ENCODE measurements at regions not wholly inside any gene's neighbourhood (a gene's known extent, or its start where the extent isn't known, plus 50 kb on each side); places are given as distances from the start of the nearest gene placed in this dataset.

GRCh38 chr1:66439031-66439740 is 94.8 kb upstream of the SGIP1 start:
- no peak for DNase-seq
- intact Hi-C loops (cut with DNase I): no loop called here
- Histone ChIP-seq H3K27ac (peak overlapping the region; percentile 0), H3K9ac (ENCODE audit: low read depth in 2 of 2, low read length in 2 of 2) (no peak overlapping the region), H3K27me3 (no peaks in the 10 kb centered on the region), H3K4me3 (no peak overlapping the region), H3K36me3 (no peaks in the 10 kb centered on the region), H3K4me1 (no peaks in the 10 kb centered on the region), H3K9me3 (no peaks in the 10 kb centered on the region)
- no peak for TF ChIP-seq CTCF (IDR thresholded peaks at IDR 0.05)

- Histone ChIP-seq H3K4me1 (no peaks in the 10 kb centered on the region), H3K9ac (ENCODE audit: low read depth in 2 of 2, low read length in 2 of 2) (no peak overlapping the region), H3K4me3 (no peak overlapping the region), H3K36me3 (no peaks in the 10 kb centered on the region), H3K27ac (no peak overlapping the region), H3K9me3 (no peaks in the 10 kb centered on the region), H3K27me3 (no peaks in the 10 kb centered on the region)
- TF ChIP-seq CTCF (IDR thresholded peaks at IDR 0.05): no peak
- DNase-seq: no peak
- intact Hi-C loops (cut with DNase I): no loop called here
Measured at GRCh38 chr1:66443793-66444192, 90.2 kb upstream of the SGIP1 start.

- no peaks in the 10 kb centered on the region for H3K36me3 ChIP-seq
- intact Hi-C loops (cut with DNase I): loop anchor here (5.0 kb wide), 1 partner anchor 487 kb away; no protein-coding TSS in a partner anchor
- no peak overlapping the region for H3K4me3 ChIP-seq
- H3K27me3 ChIP-seq: no peaks in the 10 kb centered on the region
- H3K9ac ChIP-seq (ENCODE audit: low read depth in 2 of 2, low read length in 2 of 2): peak overlapping the region in 1 of 2 donors; percentile 19
- no peak for TF ChIP-seq CTCF (IDR thresholded peaks at IDR 0.05)
- H3K9me3 ChIP-seq: no peaks in the 10 kb centered on the region
- H3K27ac ChIP-seq: no peak overlapping the region
- no peaks in the 10 kb centered on the region for H3K4me1 ChIP-seq
- no peak for DNase-seq
Measured at GRCh38 chr1:66444438-66445265, 89.3 kb upstream of the SGIP1 start.

GRCh38 chr1:66445492-66446181 is 88.3 kb upstream of the SGIP1 start:
- H3K4me3 ChIP-seq: no peak overlapping the region
- no peak for TF ChIP-seq CTCF (IDR thresholded peaks at IDR 0.05)
- H3K9me3 ChIP-seq: no peaks in the 10 kb centered on the region
- peak overlapping the region; percentile 37 for H3K27ac ChIP-seq
- DNase-seq: no peak
- intact Hi-C loops (cut with DNase I): loop anchor here (1.0 to 5.0 kb wide), 2 partner anchors 192 to 488 kb away; no protein-coding TSS in a partner anchor
- H3K36me3 ChIP-seq: no peaks in the 10 kb centered on the region
- peak overlapping the region; percentile 19 to 29 for H3K9ac ChIP-seq (ENCODE audit: low read depth in 2 of 2, low read length in 2 of 2)
- H3K27me3 ChIP-seq: no peaks in the 10 kb centered on the region
- no peaks in the 10 kb centered on the region for H3K4me1 ChIP-seq

- Histone ChIP-seq H3K36me3 (no peaks in the 10 kb centered on the region), H3K27ac (no peak overlapping the region), H3K9me3 (no peaks in the 10 kb centered on the region), H3K9ac (ENCODE audit: low read depth in 2 of 2, low read length in 2 of 2) (no peak overlapping the region), H3K4me1 (no peaks in the 10 kb centered on the region), H3K4me3 (no peak overlapping the region), H3K27me3 (no peaks in the 10 kb centered on the region)
- peak; percentile 30 for DNase-seq
- intact Hi-C loops (cut with DNase I): loop anchor here (1.0 to 5.0 kb wide), 2 partner anchors 193 to 489 kb away; no protein-coding TSS in a partner anchor
- TF ChIP-seq CTCF (IDR thresholded peaks at IDR 0.05): peak; percentile 77
Measured at GRCh38 chr1:66446261-66447001, 87.5 kb upstream of the SGIP1 start.
